ENCODE measurements at regions not wholly inside any gene's neighbourhood (a gene's known extent, or its start where the extent isn't known, plus 50 kb on each side); places are given as distances from the start of the nearest gene placed in this dataset.

DNA sequence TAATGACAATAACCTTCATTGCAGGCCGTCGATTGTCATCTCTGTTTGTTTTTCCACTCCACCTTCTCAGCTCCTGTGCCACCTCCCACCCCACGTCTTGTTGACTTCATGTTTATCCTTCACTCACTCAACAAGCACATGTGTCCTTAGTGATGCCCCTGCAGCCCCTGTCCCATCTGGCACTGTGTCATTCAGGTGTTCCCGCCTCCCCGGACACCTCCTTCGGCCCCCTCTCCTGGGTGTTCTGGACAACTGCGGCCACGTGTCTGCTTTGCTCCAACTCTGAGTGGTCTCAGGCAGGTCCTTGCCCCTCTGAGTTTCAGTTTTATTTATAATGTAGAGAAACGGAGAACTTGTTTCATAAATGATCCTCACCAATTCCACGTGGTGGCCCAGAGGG, 91.0 kb upstream of the COL5A1 start:
- TF ChIP-seq POLR2AphosphoS5 (IDR thresholded peaks at IDR 0.05; ENCODE audit: borderline replicate concordance, low read depth, low read length) (no peak), EZH2 (IDR thresholded peaks at IDR 0.05) (no peak), FOXP2 (optimal IDR thresholded peaks at IDR 0.05; ENCODE audit: control extremely low read depth, extremely low read length, insufficient read depth) (no peak)
- Histone ChIP-seq H3K4me3 (no peak overlapping the region), H3K27ac (no peak overlapping the region), H3K36me3 (ENCODE audit: insufficient read depth, low read length) (no peaks in the 10 kb centered on the region), H3K9ac (ENCODE audit: insufficient read length) (no peak overlapping the region), H3K9me3 (ENCODE audit: low read depth, low read length) (no peaks in the 10 kb centered on the region)
- DNase-seq (ENCODE audit: low read depth, low spot score) = no peak

DNA sequence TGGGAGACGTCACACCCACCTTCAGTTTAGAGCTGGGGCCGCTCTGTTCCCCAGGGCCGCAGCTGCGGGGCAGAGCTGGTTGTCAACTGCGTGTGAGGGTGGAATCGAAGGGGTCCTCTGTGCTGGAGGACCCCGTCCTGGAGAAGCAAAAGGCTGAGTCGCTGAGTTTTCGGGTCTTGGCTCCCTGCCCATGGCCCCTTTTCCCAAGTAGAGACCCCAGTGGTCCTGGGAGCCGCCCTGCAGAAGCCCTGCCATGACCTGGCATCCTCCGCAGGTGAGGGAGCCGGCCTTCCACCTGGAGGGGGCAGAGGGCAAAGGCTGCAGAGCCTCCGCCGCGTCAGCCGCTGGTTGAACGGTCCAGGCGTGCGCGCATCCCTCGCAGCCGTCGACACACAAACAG, 90.4 kb upstream of the COL5A1 start:
- TF ChIP-seq FOXP2 (optimal IDR thresholded peaks at IDR 0.05; ENCODE audit: control extremely low read depth, extremely low read length, insufficient read depth) (no peak), EZH2 (IDR thresholded peaks at IDR 0.05) (no peak), POLR2AphosphoS5 (IDR thresholded peaks at IDR 0.05; ENCODE audit: borderline replicate concordance, low read depth, low read length) (no peak)
- no peaks in the 10 kb centered on the region for H3K36me3 ChIP-seq (ENCODE audit: insufficient read depth, low read length)
- H3K27ac ChIP-seq = peak overlapping the region; percentile 84
- DNase-seq (ENCODE audit: low read depth, low spot score) = no peak
- H3K9me3 ChIP-seq (ENCODE audit: low read depth, low read length) = no peaks in the 10 kb centered on the region
- no peak overlapping the region for H3K9ac ChIP-seq (ENCODE audit: insufficient read length)
- no peak overlapping the region for H3K4me3 ChIP-seq

DNA sequence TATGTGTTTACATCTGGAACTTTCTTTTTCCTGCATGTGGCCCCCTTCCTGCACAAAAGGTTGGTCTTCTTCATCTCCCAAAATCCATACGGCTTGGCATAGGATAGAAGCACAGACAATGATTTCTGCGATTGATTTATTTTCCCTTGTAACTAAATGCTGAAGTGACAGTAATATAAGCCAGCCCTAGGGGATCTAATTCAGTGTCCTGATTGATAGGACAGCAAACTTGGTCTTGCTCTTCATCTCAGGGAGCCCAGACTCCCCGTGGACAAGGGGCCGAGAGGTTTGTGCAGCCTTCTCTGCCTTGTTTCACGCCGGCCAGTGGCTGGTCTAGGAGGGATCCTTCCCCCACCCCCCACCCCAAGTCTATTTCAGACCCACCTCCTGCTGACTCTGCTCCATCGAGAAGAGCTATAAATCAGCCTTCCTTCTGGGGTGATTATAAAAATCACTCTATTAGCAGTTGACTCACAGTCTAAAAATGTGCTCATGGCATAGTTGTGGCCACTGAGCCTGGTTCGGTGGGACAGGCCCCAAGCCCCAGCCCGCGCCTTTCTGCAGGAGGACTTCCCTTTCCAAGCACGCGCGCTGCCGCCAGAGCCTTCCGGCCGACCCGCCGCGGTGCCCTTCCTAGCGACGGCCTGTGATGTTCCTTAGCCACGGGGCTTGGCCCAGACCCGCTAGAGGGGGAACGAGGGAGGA, 89.8 kb upstream of the COL5A1 start:
- peak overlapping the region; percentile 48 for H3K4me3 ChIP-seq
- H3K36me3 ChIP-seq (ENCODE audit: insufficient read depth, low read length) = no peaks in the 10 kb centered on the region
- TF ChIP-seq POLR2AphosphoS5 (IDR thresholded peaks at IDR 0.05; ENCODE audit: borderline replicate concordance, low read depth, low read length) (peak; percentile 8; the same call in 1 of the 2 replicates), FOXP2 (optimal IDR thresholded peaks at IDR 0.05; ENCODE audit: control extremely low read depth, extremely low read length, insufficient read depth) (no peak), EZH2 (IDR thresholded peaks at IDR 0.05) (no peak)
- no peaks in the 10 kb centered on the region for H3K9me3 ChIP-seq (ENCODE audit: low read depth, low read length)
- DNase-seq (ENCODE audit: low read depth, low spot score) = no peak
- H3K9ac ChIP-seq (ENCODE audit: insufficient read length) = no peak overlapping the region
- peak overlapping the region; percentile 84 for H3K27ac ChIP-seq

DNA sequence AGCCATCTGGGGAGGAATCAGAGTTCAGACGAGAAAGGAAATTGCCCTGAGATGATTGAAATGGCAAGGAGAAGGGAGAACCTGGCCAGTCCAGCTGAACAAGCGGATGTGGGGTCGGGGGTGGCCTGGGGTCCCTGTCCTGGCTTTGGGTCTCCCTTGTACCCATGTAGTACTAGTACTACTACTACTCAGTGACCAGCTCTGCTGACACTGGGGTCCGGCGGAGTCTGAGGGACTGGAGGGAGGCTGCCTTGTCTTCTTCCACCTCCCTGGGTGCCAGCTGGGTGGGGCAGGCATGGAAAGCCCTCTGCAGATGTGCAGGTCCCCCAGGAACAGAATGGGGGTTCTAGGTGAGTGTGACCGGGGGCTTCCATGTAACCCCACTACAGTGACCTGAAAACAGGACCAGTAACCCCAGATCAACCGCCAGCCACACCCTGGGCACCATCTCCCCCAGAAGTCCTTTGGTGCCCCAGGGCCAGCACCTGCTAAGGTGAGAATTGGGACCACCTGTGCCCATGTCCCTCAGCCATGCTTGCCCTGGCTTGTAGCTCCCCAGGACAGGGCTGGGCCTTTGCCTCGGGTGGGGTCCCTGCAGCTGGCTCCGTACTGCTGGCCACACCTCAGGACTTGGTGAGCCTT, 89.1 kb upstream of the COL5A1 start:
- TF ChIP-seq FOXP2 (optimal IDR thresholded peaks at IDR 0.05; ENCODE audit: control extremely low read depth, extremely low read length, insufficient read depth) (no peak), EZH2 (IDR thresholded peaks at IDR 0.05) (no peak), POLR2AphosphoS5 (IDR thresholded peaks at IDR 0.05; ENCODE audit: borderline replicate concordance, low read depth, low read length) (no peak)
- DNase-seq (ENCODE audit: low read depth, low spot score) = no peak
- no peaks in the 10 kb centered on the region for H3K9me3 ChIP-seq (ENCODE audit: low read depth, low read length)
- no peak overlapping the region for H3K9ac ChIP-seq (ENCODE audit: insufficient read length)
- no peaks in the 10 kb centered on the region for H3K36me3 ChIP-seq (ENCODE audit: insufficient read depth, low read length)
- peak overlapping the region; percentile 48 for H3K4me3 ChIP-seq
- H3K27ac ChIP-seq = peak overlapping the region; percentile 84

DNA sequence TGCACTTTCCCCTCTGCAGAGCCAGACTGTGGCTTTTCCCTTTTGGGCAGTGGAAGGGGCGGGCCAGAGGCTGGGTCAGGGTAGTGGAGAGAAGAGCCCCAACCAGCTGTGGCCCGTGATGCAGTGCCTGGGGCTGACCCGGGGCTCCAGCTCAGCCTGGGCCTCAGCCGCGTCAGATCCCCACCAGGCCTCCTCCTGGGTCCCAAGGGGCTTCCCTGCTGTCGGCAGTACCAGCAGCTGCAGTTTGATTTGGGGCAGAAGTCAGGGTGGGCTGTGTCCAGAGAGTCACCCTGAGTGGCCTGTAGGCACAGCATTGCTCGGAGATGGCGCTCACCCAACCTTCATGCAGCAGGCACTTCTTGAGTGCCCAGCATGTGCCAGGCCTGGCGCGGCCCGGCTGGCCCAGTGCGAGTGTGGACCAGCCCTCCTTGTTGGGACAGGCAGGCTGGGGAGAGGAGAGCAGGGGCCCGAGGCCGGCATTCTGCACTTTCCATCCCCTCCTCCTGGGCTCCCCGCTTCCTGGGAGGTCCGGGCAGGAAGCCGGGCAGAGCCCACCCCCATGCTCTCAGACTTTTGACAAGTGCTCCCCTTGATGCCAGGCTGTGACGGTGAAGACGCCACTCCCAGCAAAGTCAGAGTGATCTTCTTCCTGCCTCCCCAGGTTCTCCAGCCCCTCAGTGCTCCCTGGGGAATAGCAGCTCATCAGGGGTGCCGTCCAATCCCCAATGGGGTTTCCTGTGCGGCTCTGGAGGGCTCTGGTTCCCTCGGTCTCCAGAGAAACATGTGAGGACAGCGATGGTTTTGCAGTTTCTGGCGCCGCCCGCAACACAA, 88.3 kb upstream of the COL5A1 start:
- Histone ChIP-seq H3K27ac (peak overlapping the region; percentile 84), H3K9ac (ENCODE audit: insufficient read length) (peak overlapping the region; percentile 32), H3K36me3 (ENCODE audit: insufficient read depth, low read length) (no peaks in the 10 kb centered on the region), H3K4me3 (peak overlapping the region; percentile 55), H3K9me3 (ENCODE audit: low read depth, low read length) (no peaks in the 10 kb centered on the region)
- DNase-seq (ENCODE audit: low read depth, low spot score) = no peak
- TF ChIP-seq POLR2AphosphoS5 (IDR thresholded peaks at IDR 0.05; ENCODE audit: borderline replicate concordance, low read depth, low read length) (no peak), EZH2 (IDR thresholded peaks at IDR 0.05) (no peak), FOXP2 (optimal IDR thresholded peaks at IDR 0.05; ENCODE audit: control extremely low read depth, extremely low read length, insufficient read depth) (no peak)

DNA sequence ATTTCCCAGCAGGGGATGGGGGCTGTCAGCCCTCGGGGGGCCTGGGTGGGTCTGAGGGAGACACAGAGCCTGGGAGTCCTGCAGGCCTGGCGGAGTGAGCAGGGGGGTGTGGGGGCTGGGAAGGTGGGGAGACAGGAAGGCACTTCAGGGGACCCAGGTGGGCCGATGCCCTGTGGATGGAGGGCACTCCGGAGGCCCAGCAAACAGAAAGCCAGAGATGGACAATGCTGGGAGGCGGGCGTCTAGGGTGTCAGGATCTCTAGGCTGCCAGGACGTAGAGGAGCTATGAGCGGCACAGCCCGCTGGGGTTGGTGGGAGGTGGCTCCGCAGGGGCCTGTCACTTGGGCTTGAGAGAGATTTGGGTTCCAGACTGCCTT, 87.6 kb upstream of the COL5A1 start:
- Histone ChIP-seq H3K36me3 (ENCODE audit: insufficient read depth, low read length) (no peaks in the 10 kb centered on the region), H3K4me3 (no peak overlapping the region), H3K27ac (peak overlapping the region; percentile 84; the same call in 1 of the 2 replicates), H3K9ac (ENCODE audit: insufficient read length) (no peak overlapping the region), H3K9me3 (ENCODE audit: low read depth, low read length) (no peaks in the 10 kb centered on the region)
- DNase-seq (ENCODE audit: low read depth, low spot score) = no peak
- no peak for TF ChIP-seq FOXP2 (optimal IDR thresholded peaks at IDR 0.05; ENCODE audit: control extremely low read depth, extremely low read length, insufficient read depth)
- TF ChIP-seq POLR2AphosphoS5 (IDR thresholded peaks at IDR 0.05; ENCODE audit: borderline replicate concordance, low read depth, low read length) = no peak
- no peak for TF ChIP-seq EZH2 (IDR thresholded peaks at IDR 0.05)

DNA sequence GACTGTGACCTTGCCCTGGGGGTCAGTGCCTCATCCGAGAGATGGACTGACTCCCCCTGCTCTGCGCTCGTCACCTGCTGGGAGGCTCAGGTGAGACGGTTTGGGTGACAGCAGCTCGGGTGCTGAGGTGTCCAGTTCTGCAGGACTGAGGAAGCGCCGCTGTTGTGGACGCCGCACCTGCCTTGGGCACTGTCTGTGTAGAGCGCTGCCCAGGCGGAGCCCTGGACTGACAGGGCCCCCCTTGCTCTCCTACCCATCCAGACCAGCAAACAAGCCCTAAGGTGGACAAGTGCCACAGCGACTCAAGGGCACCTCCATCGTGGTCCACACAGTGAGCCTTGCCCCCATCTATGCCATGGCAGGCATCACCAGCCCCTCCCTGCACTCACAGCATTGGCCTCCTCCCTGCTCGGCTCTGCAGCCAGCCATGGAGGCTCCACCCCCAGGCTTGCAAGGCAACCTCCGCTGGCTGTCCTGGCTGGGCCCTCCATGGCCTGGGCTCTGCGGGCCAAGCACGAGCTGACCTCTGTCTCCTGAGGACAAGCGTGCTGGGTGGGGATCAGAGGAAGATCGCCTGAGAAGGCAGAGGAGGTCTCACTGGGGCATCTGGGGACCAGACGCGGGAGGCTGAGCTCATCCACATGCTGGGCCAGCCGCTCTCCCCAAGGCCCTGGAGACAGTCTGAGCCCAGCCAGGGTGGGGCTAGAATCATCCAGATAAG, 87.1 kb upstream of the COL5A1 start:
- no peaks in the 10 kb centered on the region for H3K9me3 ChIP-seq (ENCODE audit: low read depth, low read length)
- H3K9ac ChIP-seq (ENCODE audit: insufficient read length) = no peak overlapping the region
- DNase-seq (ENCODE audit: low read depth, low spot score) = no peak
- no peak overlapping the region for H3K4me3 ChIP-seq
- H3K36me3 ChIP-seq (ENCODE audit: insufficient read depth, low read length) = no peaks in the 10 kb centered on the region
- no peak overlapping the region for H3K27ac ChIP-seq
- TF ChIP-seq POLR2AphosphoS5 (IDR thresholded peaks at IDR 0.05; ENCODE audit: borderline replicate concordance, low read depth, low read length) (no peak), EZH2 (IDR thresholded peaks at IDR 0.05) (no peak), FOXP2 (optimal IDR thresholded peaks at IDR 0.05; ENCODE audit: control extremely low read depth, extremely low read length, insufficient read depth) (no peak)

Measured in SK-N-MC (cell line).